ENCODE measurements at regions not wholly inside any gene's neighbourhood (a gene's known extent, or its start where the extent isn't known, plus 50 kb on each side); places are given as distances from the start of the nearest gene placed in this dataset.

GRCh38 chr6:156164701-156165452 lies 612.3 kb upstream of the ARID1B start:
- H3K4me1 Mint-ChIP-seq, result peaks cover 8% of the 10 kb centered on the region
- H3K36me3 Mint-ChIP-seq (ENCODE audit: low read depth), result no peaks in the 10 kb centered on the region
- no peaks in the 10 kb centered on the region for H3K9me3 Mint-ChIP-seq
- no peak overlapping the region for H3K27ac Mint-ChIP-seq
- no peaks in the 10 kb centered on the region for H3K27me3 Mint-ChIP-seq
- H3K4me3 Mint-ChIP-seq, result no peak overlapping the region
- intact Hi-C loops (cut with micrococcal nuclease), result no loop called here
- DNase-seq, result no peak

- Mint-ChIP-seq H3K9me3 (no peaks in the 10 kb centered on the region), H3K4me1 (peaks cover 8% of the 10 kb centered on the region), H3K4me3 (no peak overlapping the region), H3K27ac (no peak overlapping the region), H3K27me3 (no peaks in the 10 kb centered on the region), H3K36me3 (ENCODE audit: low read depth) (no peaks in the 10 kb centered on the region)
- DNase-seq, result no peak
- intact Hi-C loops (cut with micrococcal nuclease), result no loop called here
Measured at GRCh38 chr6:156163311-156163710, 613.9 kb upstream of the ARID1B start.

- Mint-ChIP-seq H3K36me3 (ENCODE audit: low read depth) (no peaks in the 10 kb centered on the region), H3K4me3 (no peak overlapping the region), H3K4me1 (peaks cover 2% of the 10 kb centered on the region), H3K27me3 (no peaks in the 10 kb centered on the region), H3K27ac (no peak overlapping the region), H3K9me3 (no peaks in the 10 kb centered on the region)
- intact Hi-C loops (cut with micrococcal nuclease), result no loop called here
- DNase-seq, result no peak
Measured at GRCh38 chr6:156161471-156161870, 615.7 kb upstream of the ARID1B start.

- intact Hi-C loops (cut with micrococcal nuclease), result no loop called here
- no peaks in the 10 kb centered on the region for H3K4me1 Mint-ChIP-seq
Measured at GRCh38 chr6:156160795-156161165, 616.4 kb upstream of the ARID1B start.

GRCh38 chr6:156160007-156160794 lies 617.0 kb upstream of the ARID1B start:
- peak; percentile 18 for DNase-seq
- no peaks in the 10 kb centered on the region for H3K27me3 Mint-ChIP-seq
- no peak overlapping the region for H3K27ac Mint-ChIP-seq
- H3K4me3 Mint-ChIP-seq, result no peak overlapping the region
- H3K9me3 Mint-ChIP-seq, result no peaks in the 10 kb centered on the region
- no peaks in the 10 kb centered on the region for H3K36me3 Mint-ChIP-seq (ENCODE audit: low read depth)
- intact Hi-C loops (cut with micrococcal nuclease), result no loop called here
- no peaks in the 10 kb centered on the region for H3K4me1 Mint-ChIP-seq

More at GRCh38 chr6:156160795-156161165, 616.4 kb upstream of the ARID1B start:
- no peak for DNase-seq
- Mint-ChIP-seq H3K9me3 (no peaks in the 10 kb centered on the region), H3K36me3 (ENCODE audit: low read depth) (no peaks in the 10 kb centered on the region), H3K4me3 (no peak overlapping the region), H3K27ac (no peak overlapping the region), H3K27me3 (no peaks in the 10 kb centered on the region)

GRCh38 chr6:156154896-156155295 lies 622.3 kb upstream of the ARID1B start:
- Mint-ChIP-seq H3K27ac (no peak overlapping the region), H3K27me3 (no peaks in the 10 kb centered on the region), H3K4me3 (no peak overlapping the region), H3K4me1 (peaks cover 9% of the 10 kb centered on the region), H3K36me3 (ENCODE audit: low read depth) (no peaks in the 10 kb centered on the region), H3K9me3 (peaks cover 9% of the 10 kb centered on the region)
- no peak for DNase-seq
- intact Hi-C loops (cut with micrococcal nuclease), result loop anchor here (10.0 kb wide), 1 partner anchor 150 kb away; no protein-coding TSS in a partner anchor

GRCh38 chr6:156150391-156150790 lies 626.8 kb upstream of the ARID1B start:
- Mint-ChIP-seq H3K36me3 (ENCODE audit: low read depth) (no peaks in the 10 kb centered on the region), H3K4me3 (no peak overlapping the region), H3K27ac (no peak overlapping the region), H3K4me1 (peaks cover 9% of the 10 kb centered on the region), H3K27me3 (no peaks in the 10 kb centered on the region), H3K9me3 (peaks cover 23% of the 10 kb centered on the region)
- intact Hi-C loops (cut with micrococcal nuclease), result loop anchor here (10.0 kb wide), 1 partner anchor 146 kb away; no protein-coding TSS in a partner anchor
- no peak for DNase-seq

- Mint-ChIP-seq H3K36me3 (ENCODE audit: low read depth) (no peaks in the 10 kb centered on the region), H3K9me3 (peaks cover 26% of the 10 kb centered on the region), H3K27me3 (no peaks in the 10 kb centered on the region), H3K4me3 (no peak overlapping the region), H3K4me1 (no peaks in the 10 kb centered on the region), H3K27ac (no peak overlapping the region)
- no peak for DNase-seq
- intact Hi-C loops (cut with micrococcal nuclease), result no loop called here
Measured at GRCh38 chr6:156146891-156147290, 630.3 kb upstream of the ARID1B start.

- intact Hi-C loops (cut with micrococcal nuclease), result no loop called here
- Mint-ChIP-seq H3K27me3 (no peaks in the 10 kb centered on the region), H3K4me3 (no peak overlapping the region), H3K9me3 (peaks cover 23% of the 10 kb centered on the region), H3K36me3 (ENCODE audit: low read depth) (no peaks in the 10 kb centered on the region), H3K4me1 (no peaks in the 10 kb centered on the region), H3K27ac (no peak overlapping the region)
- DNase-seq, result no peak
Measured at GRCh38 chr6:156131221-156131903, 645.8 kb upstream of the ARID1B start.

- Mint-ChIP-seq H3K9me3 (peaks cover 14% of the 10 kb centered on the region), H3K36me3 (ENCODE audit: low read depth) (no peaks in the 10 kb centered on the region), H3K4me3 (no peak overlapping the region), H3K4me1 (no peaks in the 10 kb centered on the region), H3K27ac (no peak overlapping the region), H3K27me3 (no peaks in the 10 kb centered on the region)
- intact Hi-C loops (cut with micrococcal nuclease), result no loop called here
- no peak for DNase-seq
Measured at GRCh38 chr6:156126535-156126934, 650.6 kb upstream of the ARID1B start.

GRCh38 chr6:156125844-156126243 lies 651.3 kb upstream of the ARID1B start:
- intact Hi-C loops (cut with micrococcal nuclease), result no loop called here
- Mint-ChIP-seq H3K4me3 (no peak overlapping the region), H3K9me3 (peaks cover 14% of the 10 kb centered on the region), H3K27ac (no peak overlapping the region), H3K4me1 (no peaks in the 10 kb centered on the region), H3K36me3 (ENCODE audit: low read depth) (no peaks in the 10 kb centered on the region), H3K27me3 (no peaks in the 10 kb centered on the region)
- no peak for DNase-seq

- H3K4me1 Mint-ChIP-seq, result no peaks in the 10 kb centered on the region
- no peak overlapping the region for H3K27ac Mint-ChIP-seq
- H3K27me3 Mint-ChIP-seq, result no peaks in the 10 kb centered on the region
- H3K9me3 Mint-ChIP-seq, result peaks cover 14% of the 10 kb centered on the region
- H3K4me3 Mint-ChIP-seq, result no peak overlapping the region
- no peaks in the 10 kb centered on the region for H3K36me3 Mint-ChIP-seq (ENCODE audit: low read depth)
- intact Hi-C loops (cut with micrococcal nuclease), result no loop called here
- DNase-seq, result no peak
Measured at GRCh38 chr6:156123731-156124130, 653.4 kb upstream of the ARID1B start.

- Mint-ChIP-seq H3K36me3 (ENCODE audit: low read depth) (no peaks in the 10 kb centered on the region), H3K27ac (no peak overlapping the region), H3K9me3 (peaks cover 11% of the 10 kb centered on the region), H3K4me3 (no peak overlapping the region), H3K27me3 (no peaks in the 10 kb centered on the region), H3K4me1 (no peaks in the 10 kb centered on the region)
- intact Hi-C loops (cut with micrococcal nuclease), result no loop called here
- DNase-seq, result no peak
Measured at GRCh38 chr6:156121973-156122372, 655.2 kb upstream of the ARID1B start.

GRCh38 chr6:156114541-156114940 lies 658.9 kb upstream of the NOX3 start:
- H3K36me3 Mint-ChIP-seq (ENCODE audit: low read depth), result no peaks in the 10 kb centered on the region
- no peak overlapping the region for H3K27ac Mint-ChIP-seq
- no peaks in the 10 kb centered on the region for H3K4me1 Mint-ChIP-seq
- intact Hi-C loops (cut with micrococcal nuclease), result no loop called here
- no peak for DNase-seq
- H3K9me3 Mint-ChIP-seq, result peaks cover 6% of the 10 kb centered on the region
- no peaks in the 10 kb centered on the region for H3K27me3 Mint-ChIP-seq
- no peak overlapping the region for H3K4me3 Mint-ChIP-seq
